ENCODE measurements at regions not wholly inside any gene's neighbourhood (a gene's known extent, or its start where the extent isn't known, plus 50 kb on each side); places are given as distances from the start of the nearest gene placed in this dataset.

- Histone ChIP-seq H3K27me3 (no peaks in the 10 kb centered on the region), H3K27ac (no peak overlapping the region), H3K9me3 (no peaks in the 10 kb centered on the region), H3K36me3 (replicated peaks in 1 of 2; ENCODE audit: insufficient read depth in 1 of 2, low read depth in 2 of 2) (no peaks in the 10 kb centered on the region), H3K4me1 (no peaks in the 10 kb centered on the region), H3K4me3 (no peak overlapping the region)
- 64 to 75% methylated on average over 3 of the region's 3 CpGs for WGBS, 2 donors
- ATAC-seq = no peak
- no peak for TF ChIP-seq POLR2A (IDR thresholded peaks at IDR 0.05)
- intact Hi-C loops (cut with DNase I) = no loop called here
- no peak for DNase-seq
Measured at GRCh38 chr7:16212610-16213009, 208.7 kb downstream of the CRPPA start.

DNA sequence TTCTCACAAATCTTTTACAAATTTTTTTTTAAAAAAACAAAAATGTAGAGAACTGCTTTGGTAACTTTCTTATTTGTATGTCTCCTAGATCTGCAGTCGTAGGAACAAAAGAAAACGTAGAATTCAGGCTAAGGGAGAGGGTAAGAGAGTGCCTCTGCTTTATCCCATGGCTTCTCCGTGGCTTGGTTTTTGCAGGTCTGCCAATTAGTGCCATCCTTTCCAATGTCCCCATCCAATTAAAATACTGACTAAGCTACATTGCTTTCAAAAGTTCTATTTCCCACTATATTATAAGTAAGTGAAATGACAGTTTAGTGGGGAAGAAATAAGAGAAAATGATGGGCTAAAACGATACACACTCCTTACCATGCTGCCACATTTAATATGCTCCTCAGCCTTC lies 209.3 kb downstream of the CRPPA start:
- Histone ChIP-seq H3K36me3 (replicated peaks in 1 of 2; ENCODE audit: insufficient read depth in 1 of 2, low read depth in 2 of 2) (no peaks in the 10 kb centered on the region), H3K4me3 (no peak overlapping the region), H3K27ac (no peak overlapping the region), H3K27me3 (no peaks in the 10 kb centered on the region), H3K9me3 (no peaks in the 10 kb centered on the region), H3K4me1 (no peaks in the 10 kb centered on the region)
- ATAC-seq (no peak), DNase-seq (no peak)
- TF ChIP-seq POLR2A (IDR thresholded peaks at IDR 0.05) = no peak
- 83 to 90% methylated on average over 4 of the region's 4 CpGs for WGBS, 2 donors
- intact Hi-C loops (cut with DNase I) = no loop called here

GRCh38 chr7:16211402-16211925 lies 209.9 kb downstream of the CRPPA start:
- ATAC-seq (no peak), DNase-seq (no peak)
- Histone ChIP-seq H3K27me3 (no peaks in the 10 kb centered on the region), H3K4me1 (no peaks in the 10 kb centered on the region), H3K36me3 (replicated peaks in 1 of 2; ENCODE audit: insufficient read depth in 1 of 2, low read depth in 2 of 2) (no peaks in the 10 kb centered on the region), H3K9me3 (no peaks in the 10 kb centered on the region), H3K4me3 (no peak overlapping the region), H3K27ac (no peak overlapping the region)
- intact Hi-C loops (cut with DNase I) = no loop called here
- WGBS, 2 donors = 91 to 94% methylated on average over 6 of the region's 6 CpGs
- no peak for TF ChIP-seq POLR2A (IDR thresholded peaks at IDR 0.05)
- TF ChIP-seq, protein P1, sequence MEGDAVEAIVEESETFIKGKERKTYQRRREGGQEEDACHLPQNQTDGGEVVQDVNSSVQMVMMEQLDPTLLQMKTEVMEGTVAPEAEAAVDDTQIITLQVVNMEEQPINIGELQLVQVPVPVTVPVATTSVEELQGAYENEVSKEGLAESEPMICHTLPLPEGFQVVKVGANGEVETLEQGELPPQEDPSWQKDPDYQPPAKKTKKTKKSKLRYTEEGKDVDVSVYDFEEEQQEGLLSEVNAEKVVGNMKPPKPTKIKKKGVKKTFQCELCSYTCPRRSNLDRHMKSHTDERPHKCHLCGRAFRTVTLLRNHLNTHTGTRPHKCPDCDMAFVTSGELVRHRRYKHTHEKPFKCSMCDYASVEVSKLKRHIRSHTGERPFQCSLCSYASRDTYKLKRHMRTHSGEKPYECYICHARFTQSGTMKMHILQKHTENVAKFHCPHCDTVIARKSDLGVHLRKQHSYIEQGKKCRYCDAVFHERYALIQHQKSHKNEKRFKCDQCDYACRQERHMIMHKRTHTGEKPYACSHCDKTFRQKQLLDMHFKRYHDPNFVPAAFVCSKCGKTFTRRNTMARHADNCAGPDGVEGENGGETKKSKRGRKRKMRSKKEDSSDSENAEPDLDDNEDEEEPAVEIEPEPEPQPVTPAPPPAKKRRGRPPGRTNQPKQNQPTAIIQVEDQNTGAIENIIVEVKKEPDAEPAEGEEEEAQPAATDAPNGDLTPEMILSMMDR (IDR thresholded peaks at IDR 0.05) = no peak

DNA sequence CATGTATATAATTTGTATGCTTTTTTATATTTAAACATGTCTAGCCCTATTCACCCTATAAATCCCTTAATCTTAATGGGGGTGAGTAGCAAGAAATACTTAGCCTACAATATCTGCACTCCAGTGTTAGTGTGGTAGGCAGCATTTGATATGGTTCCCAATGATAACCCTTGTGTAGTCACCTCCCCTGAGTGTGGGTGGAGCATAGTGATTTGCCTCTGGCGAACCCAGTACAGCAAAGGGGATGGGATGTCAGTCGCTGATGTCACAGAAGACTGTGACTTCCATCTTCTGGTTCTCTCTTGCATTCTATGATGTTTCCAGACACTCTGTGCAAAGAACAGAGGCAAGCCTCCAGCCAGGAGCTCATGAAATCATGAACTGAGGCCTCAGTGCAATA lies 211.2 kb downstream of the CRPPA start:
- ATAC-seq (no peak), DNase-seq (no peak)
- Histone ChIP-seq H3K27ac (no peak overlapping the region), H3K4me3 (no peak overlapping the region), H3K4me1 (no peaks in the 10 kb centered on the region), H3K27me3 (no peaks in the 10 kb centered on the region), H3K9me3 (no peaks in the 10 kb centered on the region), H3K36me3 (replicated peaks in 1 of 2; ENCODE audit: insufficient read depth in 1 of 2, low read depth in 2 of 2) (no peaks in the 10 kb centered on the region)
- intact Hi-C loops (cut with DNase I) = no loop called here
- TF ChIP-seq, protein P1 (IDR thresholded peaks at IDR 0.05) = no peak
- TF ChIP-seq POLR2A (IDR thresholded peaks at IDR 0.05) = no peak
- 88 to 95% methylated on average over 2 of the region's 2 CpGs for WGBS, 2 donors

GRCh38 chr7:16207321-16207720 lies 214.0 kb downstream of the CRPPA start:
- Histone ChIP-seq H3K4me3 (no peak overlapping the region), H3K4me1 (no peaks in the 10 kb centered on the region), H3K36me3 (replicated peaks in 1 of 2; ENCODE audit: insufficient read depth in 1 of 2, low read depth in 2 of 2) (no peaks in the 10 kb centered on the region), H3K27ac (no peak overlapping the region), H3K9me3 (no peaks in the 10 kb centered on the region), H3K27me3 (no peaks in the 10 kb centered on the region)
- DNase-seq (no peak), ATAC-seq (no peak)
- no peak for TF ChIP-seq POLR2A (IDR thresholded peaks at IDR 0.05)
- TF ChIP-seq, protein P1 (IDR thresholded peaks at IDR 0.05) = no peak
- intact Hi-C loops (cut with DNase I) = no loop called here
- WGBS, 2 donors = 57 to 64% methylated on average over 2 of the region's 2 CpGs

GRCh38 chr7:16205466-16205865 lies 215.9 kb downstream of the CRPPA start:
- no peaks in the 10 kb centered on the region for H3K9me3 ChIP-seq
- intact Hi-C loops (cut with DNase I) = no loop called here
- H3K4me3 ChIP-seq = no peak overlapping the region
- no peaks in the 10 kb centered on the region for H3K27me3 ChIP-seq
- H3K4me1 ChIP-seq = no peaks in the 10 kb centered on the region
- ATAC-seq (no peak), DNase-seq (no peak)
- no peaks in the 10 kb centered on the region for H3K36me3 ChIP-seq (replicated peaks in 1 of 2; ENCODE audit: insufficient read depth in 1 of 2, low read depth in 2 of 2)
- 87 to 97% methylated on average over 2 of the region's 2 CpGs for WGBS, 2 donors
- TF ChIP-seq, protein P1 (IDR thresholded peaks at IDR 0.05) = no peak
- TF ChIP-seq POLR2A (IDR thresholded peaks at IDR 0.05) = no peak
- H3K27ac ChIP-seq = no peak overlapping the region
